Neural progenitor cell (in vitro differentiated cells): ENCODE measurements at regions not wholly inside any gene's neighbourhood (a gene's known extent, or its start where the extent isn't known, plus 50 kb on each side); places are given as distances from the start of the nearest gene placed in this dataset.

ENCODE experiments used
- CTCF ChIP-seq: fragments of 200-600 bp; sonication (generic); IDR thresholded peaks from 2 replicates; pipeline ENCODE4 v1.5.1; 2017; ENCODE audit warnings: antibody characterized with exemption, mild to moderate bottlenecking
- EZH2 ChIP-seq: fragments of 200-600 bp; sonication (generic); IDR thresholded peaks from 2 replicates; pipeline ENCODE4 v1.6.1; 2017; ENCODE audit warnings: antibody characterized with exemption, mild to moderate bottlenecking, moderate library complexity
- EZH2phosphoT487 ChIP-seq: fragments of 200-600 bp; sonication (generic); IDR thresholded peaks from 2 replicates; pipeline ENCODE4 v1.6.1; 2017; ENCODE audit warnings: antibody characterized with exemption

DNA sequence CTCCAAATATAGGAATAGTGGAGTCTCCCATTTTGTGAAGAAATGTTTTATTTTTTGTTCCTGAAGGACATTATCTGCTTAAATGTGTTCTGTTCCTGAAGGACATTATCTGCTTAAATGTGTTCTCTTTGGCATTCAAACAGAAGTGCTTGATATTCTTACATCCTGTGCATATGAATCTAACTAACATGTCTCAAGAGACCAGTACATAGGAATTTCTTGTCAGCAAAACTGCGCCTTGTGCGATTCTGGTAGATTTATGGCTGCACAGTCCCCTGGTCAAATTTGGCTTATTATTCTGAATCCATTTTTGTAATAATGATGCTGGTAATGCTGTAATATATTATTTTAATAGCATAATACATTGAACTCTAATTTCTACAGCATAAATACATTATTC, 722.4 kb downstream of the NOVA1 start:
- TF ChIP-seq CTCF (no peak), EZH2 (no peak), EZH2phosphoT487 (no peak)
